Neural crest cell (in vitro differentiated cells): ENCODE measurements at regions not wholly inside any gene's neighbourhood (a gene's known extent, or its start where the extent isn't known, plus 50 kb on each side); places are given as distances from the start of the nearest gene placed in this dataset.

Source experiments
- DNase-seq: peaks from one replicate; pipeline ENCODE4 v3.0.0; 2021; ENCODE audit warnings: low read depth, mixed read lengths, low spot score
- H3K27ac Mint-ChIP-seq: one replicate; pipeline ENCODE4 v1.8.0; 2021; ENCODE audit warnings: mild to moderate bottlenecking, mixed read lengths; ENCODE audit not compliant: unreplicated experiment
- H3K27me3 Mint-ChIP-seq: 2 replicates; pipeline ENCODE4 v1.8.0; 2021; ENCODE audit warnings: low read depth, mild to moderate bottlenecking, mixed read lengths
- H3K36me3 Mint-ChIP-seq: 2 replicates; pipeline ENCODE4 v1.8.0; 2021; ENCODE audit warnings: low read depth, mild to moderate bottlenecking, mixed read lengths
- H3K4me1 Mint-ChIP-seq: 2 replicates; pipeline ENCODE4 v1.8.0; 2021; ENCODE audit warnings: mixed read lengths
- H3K4me3 Mint-ChIP-seq: one replicate; pipeline ENCODE4 v1.8.0; 2021; ENCODE audit warnings: mild to moderate bottlenecking, mixed read lengths
- H3K9me3 Mint-ChIP-seq: 2 replicates; pipeline ENCODE4 v1.8.0; 2021; ENCODE audit warnings: mixed read lengths
- CTCF ChIP-seq: fragments of 200-600 bp; sonication (generic); conservative IDR thresholded peaks from 2 replicates; pipeline ENCODE4 v1.5.0; 2021; ENCODE audit warnings: antibody characterized with exemption, mild to moderate bottlenecking

GRCh38 chr11:59285716-59286260, 72.9 kb upstream of the OR5AN1 start:
- H3K4me1 Mint-ChIP-seq, result peaks cover 9% of the 10 kb centered on the region
- no peaks in the 10 kb centered on the region for H3K36me3 Mint-ChIP-seq
- no peak for DNase-seq
- H3K9me3 Mint-ChIP-seq, result peaks cover 4% of the 10 kb centered on the region
- no peak overlapping the region for H3K27ac Mint-ChIP-seq
- no peak for TF ChIP-seq CTCF
- peaks cover 6% of the 10 kb centered on the region for H3K27me3 Mint-ChIP-seq
- H3K4me3 Mint-ChIP-seq, result no peak overlapping the region

- Mint-ChIP-seq H3K36me3 (no peaks in the 10 kb centered on the region), H3K9me3 (peaks cover 4% of the 10 kb centered on the region), H3K4me1 (peaks cover 9% of the 10 kb centered on the region), H3K27me3 (peaks cover 6% of the 10 kb centered on the region), H3K27ac (no peak overlapping the region), H3K4me3 (no peak overlapping the region)
- TF ChIP-seq CTCF, result no peak
- DNase-seq, result no peak
These were observed 72.0 kb upstream of the MPEG1 start for GRCh38 chr11:59284773-59285129.

GRCh38 chr11:59283825-59284772, 71.4 kb upstream of the MPEG1 start:
- H3K27ac Mint-ChIP-seq, result no peak overlapping the region
- H3K36me3 Mint-ChIP-seq, result no peaks in the 10 kb centered on the region
- peaks cover 4% of the 10 kb centered on the region for H3K9me3 Mint-ChIP-seq
- peaks cover 6% of the 10 kb centered on the region for H3K27me3 Mint-ChIP-seq
- H3K4me1 Mint-ChIP-seq, result peaks cover 9% of the 10 kb centered on the region
- TF ChIP-seq CTCF, result peak; percentile 84
- peak; percentile 26 for DNase-seq
- H3K4me3 Mint-ChIP-seq, result no peak overlapping the region

- TF ChIP-seq CTCF, result no peak
- H3K4me1 Mint-ChIP-seq, result peaks cover 9% of the 10 kb centered on the region
- DNase-seq, result no peak
- peaks cover 4% of the 10 kb centered on the region for H3K9me3 Mint-ChIP-seq
- peaks cover 6% of the 10 kb centered on the region for H3K27me3 Mint-ChIP-seq
- no peak overlapping the region for H3K4me3 Mint-ChIP-seq
- no peak overlapping the region for H3K27ac Mint-ChIP-seq
- no peaks in the 10 kb centered on the region for H3K36me3 Mint-ChIP-seq
These were observed 70.6 kb upstream of the MPEG1 start for GRCh38 chr11:59283311-59283710.

GRCh38 chr11:59281177-59281576, 68.5 kb upstream of the MPEG1 start:
- TF ChIP-seq CTCF, result no peak
- H3K27me3 Mint-ChIP-seq, result peaks cover 3% of the 10 kb centered on the region
- no peak for DNase-seq
- no peaks in the 10 kb centered on the region for H3K36me3 Mint-ChIP-seq
- H3K4me1 Mint-ChIP-seq, result peaks cover 9% of the 10 kb centered on the region
- no peak overlapping the region for H3K27ac Mint-ChIP-seq
- H3K9me3 Mint-ChIP-seq, result peaks cover 11% of the 10 kb centered on the region
- no peak overlapping the region for H3K4me3 Mint-ChIP-seq
